Neural crest cell (in vitro differentiated cells): ENCODE measurements at regions not wholly inside any gene's neighbourhood (a gene's known extent, or its start where the extent isn't known, plus 50 kb on each side); places are given as distances from the start of the nearest gene placed in this dataset.

Experiments
- DNase-seq: peaks from one replicate; pipeline ENCODE4 v3.0.0; 2021; ENCODE audit warnings: low read depth, mixed read lengths, low spot score
- H3K27ac Mint-ChIP-seq: one replicate; pipeline ENCODE4 v1.8.0; 2021; ENCODE audit warnings: mild to moderate bottlenecking, mixed read lengths; ENCODE audit not compliant: unreplicated experiment
- H3K27me3 Mint-ChIP-seq: 2 replicates; pipeline ENCODE4 v1.8.0; 2021; ENCODE audit warnings: low read depth, mild to moderate bottlenecking, mixed read lengths
- H3K36me3 Mint-ChIP-seq: 2 replicates; pipeline ENCODE4 v1.8.0; 2021; ENCODE audit warnings: low read depth, mild to moderate bottlenecking, mixed read lengths
- H3K4me1 Mint-ChIP-seq: 2 replicates; pipeline ENCODE4 v1.8.0; 2021; ENCODE audit warnings: mixed read lengths
- H3K4me3 Mint-ChIP-seq: one replicate; pipeline ENCODE4 v1.8.0; 2021; ENCODE audit warnings: mild to moderate bottlenecking, mixed read lengths
- H3K9me3 Mint-ChIP-seq: 2 replicates; pipeline ENCODE4 v1.8.0; 2021; ENCODE audit warnings: mixed read lengths
- CTCF ChIP-seq: fragments of 200-600 bp; sonication (generic); conservative IDR thresholded peaks from 2 replicates; pipeline ENCODE4 v1.5.0; 2021; ENCODE audit warnings: antibody characterized with exemption, mild to moderate bottlenecking

GRCh38 chr5:114255260-114255659, 106.6 kb upstream of the KCNN2 start:
- Mint-ChIP-seq H3K9me3 (no peaks in the 10 kb centered on the region), H3K27ac (no peak overlapping the region), H3K4me3 (no peak overlapping the region), H3K36me3 (no peaks in the 10 kb centered on the region), H3K4me1 (no peaks in the 10 kb centered on the region), H3K27me3 (peaks cover 3% of the 10 kb centered on the region)
- no peak for TF ChIP-seq CTCF
- DNase-seq = no peak

- no peak for DNase-seq
- H3K36me3 Mint-ChIP-seq = no peaks in the 10 kb centered on the region
- H3K4me1 Mint-ChIP-seq = peaks cover 5% of the 10 kb centered on the region
- no peak overlapping the region for H3K4me3 Mint-ChIP-seq
- TF ChIP-seq CTCF = no peak
- H3K27ac Mint-ChIP-seq = no peak overlapping the region
- H3K27me3 Mint-ChIP-seq = peaks cover 3% of the 10 kb centered on the region
- H3K9me3 Mint-ChIP-seq = no peaks in the 10 kb centered on the region
Observed at GRCh38 chr5:114261989-114262388, 99.9 kb upstream of the KCNN2 start.

GRCh38 chr5:114265432-114266060, 96.3 kb upstream of the KCNN2 start:
- TF ChIP-seq CTCF = no peak
- Mint-ChIP-seq H3K27me3 (no peaks in the 10 kb centered on the region), H3K4me3 (no peak overlapping the region), H3K4me1 (peaks cover 5% of the 10 kb centered on the region), H3K9me3 (no peaks in the 10 kb centered on the region), H3K36me3 (no peaks in the 10 kb centered on the region), H3K27ac (no peak overlapping the region)
- DNase-seq = no peak

- Mint-ChIP-seq H3K27ac (no peak overlapping the region), H3K4me3 (no peak overlapping the region), H3K9me3 (no peaks in the 10 kb centered on the region), H3K27me3 (no peaks in the 10 kb centered on the region), H3K4me1 (peaks cover 5% of the 10 kb centered on the region), H3K36me3 (no peaks in the 10 kb centered on the region)
- TF ChIP-seq CTCF = no peak
- DNase-seq = no peak
Observed at GRCh38 chr5:114266374-114266773, 95.5 kb upstream of the KCNN2 start.

GRCh38 chr5:114296191-114296590, 65.7 kb upstream of the KCNN2 start:
- Mint-ChIP-seq H3K27me3 (peaks cover 12% of the 10 kb centered on the region), H3K27ac (no peak overlapping the region), H3K9me3 (no peaks in the 10 kb centered on the region), H3K4me3 (no peak overlapping the region), H3K36me3 (no peaks in the 10 kb centered on the region), H3K4me1 (no peaks in the 10 kb centered on the region)
- DNase-seq = no peak
- TF ChIP-seq CTCF = no peak
